Prostate gland (tissue), 2 donors: ENCODE measurements at regions not wholly inside any gene's neighbourhood (a gene's known extent, or its start where the extent isn't known, plus 50 kb on each side); places are given as distances from the start of the nearest gene placed in this dataset.

Source experiments
- POLR2AphosphoS5 ChIP-seq: sonication (generic); formaldehyde crosslinking; IDR thresholded peaks from one replicate; pipeline ENCODE4 v1.6.1; 2017; ENCODE audit warnings: antibody characterized with exemption
- TF ChIP-seq, protein P1 (sequence below), 4 experiments: fragments of 200-600 bp in 2 of 4; fragments of 450-650 bp in 2 of 4; sonication (generic) in 2 of 4; IDR thresholded peaks; 1 replicate in 3 of 4; 2 replicates in 1 of 4; pipeline ENCODE4 v1.5.1; 2016 to 2019; ENCODE audit warnings: antibody characterized with exemption in 4 of 4, mild to moderate bottlenecking in 2 of 4, moderate library complexity in 2 of 4

GRCh38 chr6:147704691-147705090 lies 196.2 kb downstream of the SAMD5 start:
- TF ChIP-seq, protein P1, sequence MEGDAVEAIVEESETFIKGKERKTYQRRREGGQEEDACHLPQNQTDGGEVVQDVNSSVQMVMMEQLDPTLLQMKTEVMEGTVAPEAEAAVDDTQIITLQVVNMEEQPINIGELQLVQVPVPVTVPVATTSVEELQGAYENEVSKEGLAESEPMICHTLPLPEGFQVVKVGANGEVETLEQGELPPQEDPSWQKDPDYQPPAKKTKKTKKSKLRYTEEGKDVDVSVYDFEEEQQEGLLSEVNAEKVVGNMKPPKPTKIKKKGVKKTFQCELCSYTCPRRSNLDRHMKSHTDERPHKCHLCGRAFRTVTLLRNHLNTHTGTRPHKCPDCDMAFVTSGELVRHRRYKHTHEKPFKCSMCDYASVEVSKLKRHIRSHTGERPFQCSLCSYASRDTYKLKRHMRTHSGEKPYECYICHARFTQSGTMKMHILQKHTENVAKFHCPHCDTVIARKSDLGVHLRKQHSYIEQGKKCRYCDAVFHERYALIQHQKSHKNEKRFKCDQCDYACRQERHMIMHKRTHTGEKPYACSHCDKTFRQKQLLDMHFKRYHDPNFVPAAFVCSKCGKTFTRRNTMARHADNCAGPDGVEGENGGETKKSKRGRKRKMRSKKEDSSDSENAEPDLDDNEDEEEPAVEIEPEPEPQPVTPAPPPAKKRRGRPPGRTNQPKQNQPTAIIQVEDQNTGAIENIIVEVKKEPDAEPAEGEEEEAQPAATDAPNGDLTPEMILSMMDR (IDR thresholded peaks at IDR 0.05): no peak
- TF ChIP-seq POLR2AphosphoS5: no peak
